SK-N-SH treated with all-trans-retinoic acid at 6 μM for 48 hours (cell line): ENCODE measurements at regions not wholly inside any gene's neighbourhood (a gene's known extent, or its start where the extent isn't known, plus 50 kb on each side); places are given as distances from the start of the nearest gene placed in this dataset.

Experiments used
- ISL1 ChIP-seq: fragments of 250-450 bp; sonication (Bioruptor Pico); IDR thresholded peaks from 2 replicates; pipeline ENCODE4 v2.1.2; 2022; ENCODE audit warnings: mild to moderate bottlenecking, moderate library complexity
- OSR1 ChIP-seq: fragments of 250-450 bp; sonication (Bioruptor Pico); IDR thresholded peaks from 2 replicates; pipeline ENCODE4 v1.8.0; 2022; ENCODE audit warnings: moderate library complexity, mild to moderate bottlenecking, inconsistent platforms
- PATZ1 ChIP-seq: fragments of 250-450 bp; sonication (Bioruptor Pico); IDR thresholded peaks from 2 replicates; pipeline ENCODE4 v1.8.0; 2020; ENCODE audit warnings: mild to moderate bottlenecking, moderate library complexity, borderline replicate concordance
- RARB ChIP-seq: fragments of 250-450 bp; sonication (Bioruptor Pico); IDR thresholded peaks from 2 replicates; pipeline ENCODE4 v1.8.0; 2021; ENCODE audit warnings: mild to moderate bottlenecking, moderate library complexity
- TSHZ2 ChIP-seq: fragments of 250-450 bp; sonication (Bioruptor Pico); IDR thresholded peaks from 2 replicates; pipeline ENCODE4 v1.5.0; 2020; ENCODE audit warnings: mild to moderate bottlenecking, moderate library complexity
- ZFP3 ChIP-seq: fragments of 250-450 bp; sonication (Bioruptor Pico); IDR thresholded peaks from 2 replicates; pipeline ENCODE4 v1.5.0; 2020; ENCODE audit warnings: mild to moderate bottlenecking, moderate library complexity
- ZNF8 ChIP-seq: fragments of 450-650 bp; formaldehyde crosslinking; IDR thresholded peaks from 2 replicates; pipeline ENCODE4 v1.5.0; 2020; ENCODE audit warnings: mild to moderate bottlenecking, moderate library complexity

GRCh38 chr21:16020878-16021277, 291.1 kb downstream of the USP25 start:
- no peak for TF ChIP-seq ISL1 (CRISPR knock-in tag)
- no peak for TF ChIP-seq RARB (CRISPR knock-in tag)
- no peak for TF ChIP-seq ZFP3 (CRISPR knock-in tag)
- no peak for TF ChIP-seq TSHZ2 (CRISPR knock-in tag)
- TF ChIP-seq OSR1 (CRISPR knock-in tag), result no peak
- TF ChIP-seq ZNF8 (CRISPR knock-in tag), result no peak
- TF ChIP-seq PATZ1, result no peak
